ENCODE measurements at regions not wholly inside any gene's neighbourhood (a gene's known extent, or its start where the extent isn't known, plus 50 kb on each side); places are given as distances from the start of the nearest gene placed in this dataset.

DNA sequence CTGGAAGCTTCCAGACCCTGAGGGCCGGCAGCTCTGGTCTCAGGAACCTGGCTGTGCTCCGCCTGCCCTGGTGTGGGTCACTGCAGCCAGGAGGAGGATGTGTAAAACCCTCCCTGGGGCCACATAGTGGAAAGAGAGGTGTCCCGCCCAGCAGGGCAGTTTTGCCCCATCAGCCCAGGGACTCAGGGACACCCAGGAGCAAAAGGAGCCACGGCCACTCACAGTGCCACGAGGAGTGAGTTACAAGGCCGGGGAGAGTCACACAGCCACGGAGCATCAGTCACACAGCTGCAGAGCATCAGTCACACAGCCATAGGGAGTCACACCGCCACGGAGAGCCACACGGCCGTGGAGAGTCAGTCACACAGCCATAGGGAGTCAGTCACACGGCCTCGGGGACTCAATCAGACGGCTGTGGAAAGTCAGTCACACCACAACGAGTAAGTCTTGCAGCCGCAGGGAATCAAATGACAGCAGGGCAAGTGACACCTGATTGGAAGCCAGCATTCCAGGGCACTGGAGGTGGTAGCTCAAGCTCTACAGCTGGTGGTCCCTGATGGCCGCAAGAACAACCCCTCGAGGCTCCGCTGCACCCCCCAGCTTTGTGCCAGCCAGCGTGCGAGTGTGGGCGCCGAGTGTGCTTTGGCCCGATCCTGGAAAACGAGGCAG lies 60.9 kb downstream of the DLL1 start:
- Histone ChIP-seq H3K27me3 (ENCODE audit: control insufficient read depth, insufficient read depth, low read length) (no peaks in the 10 kb centered on the region), H3K27ac (ENCODE audit: low read length) (no peak overlapping the region), H3K4me3 (ENCODE audit: low read length) (no peak overlapping the region), H3K9me3 (ENCODE audit: control insufficient read depth, insufficient read depth, low read length) (no peaks in the 10 kb centered on the region), H3K4me1 (ENCODE audit: control insufficient read depth, insufficient read depth, low read length) (peaks cover 14% of the 10 kb centered on the region), H3K36me3 (ENCODE audit: control insufficient read depth, insufficient read depth, low read length) (no peaks in the 10 kb centered on the region)
- intact Hi-C loops (cut with micrococcal nuclease) = no loop called here
- H3K27me3 Mint-ChIP-seq (ENCODE audit: low read depth in 2 of 2) = peaks cover 24 to 31% of the 10 kb centered on the region in 2 donors
- ATAC-seq (no peak), DNase-seq (no peak)
- H3K27ac Mint-ChIP-seq = no peak overlapping the region
- 91% methylated on average over 25 of the region's 25 CpGs for WGBS (ENCODE audit: insufficient coverage)
- H3K4me1 Mint-ChIP-seq = peaks cover 14 to 18% of the 10 kb centered on the region in 2 donors
- TF ChIP-seq, protein P1, sequence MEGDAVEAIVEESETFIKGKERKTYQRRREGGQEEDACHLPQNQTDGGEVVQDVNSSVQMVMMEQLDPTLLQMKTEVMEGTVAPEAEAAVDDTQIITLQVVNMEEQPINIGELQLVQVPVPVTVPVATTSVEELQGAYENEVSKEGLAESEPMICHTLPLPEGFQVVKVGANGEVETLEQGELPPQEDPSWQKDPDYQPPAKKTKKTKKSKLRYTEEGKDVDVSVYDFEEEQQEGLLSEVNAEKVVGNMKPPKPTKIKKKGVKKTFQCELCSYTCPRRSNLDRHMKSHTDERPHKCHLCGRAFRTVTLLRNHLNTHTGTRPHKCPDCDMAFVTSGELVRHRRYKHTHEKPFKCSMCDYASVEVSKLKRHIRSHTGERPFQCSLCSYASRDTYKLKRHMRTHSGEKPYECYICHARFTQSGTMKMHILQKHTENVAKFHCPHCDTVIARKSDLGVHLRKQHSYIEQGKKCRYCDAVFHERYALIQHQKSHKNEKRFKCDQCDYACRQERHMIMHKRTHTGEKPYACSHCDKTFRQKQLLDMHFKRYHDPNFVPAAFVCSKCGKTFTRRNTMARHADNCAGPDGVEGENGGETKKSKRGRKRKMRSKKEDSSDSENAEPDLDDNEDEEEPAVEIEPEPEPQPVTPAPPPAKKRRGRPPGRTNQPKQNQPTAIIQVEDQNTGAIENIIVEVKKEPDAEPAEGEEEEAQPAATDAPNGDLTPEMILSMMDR (IDR thresholded peaks at IDR 0.05) = no peak
- H3K9me3 Mint-ChIP-seq = no peaks in the 10 kb centered on the region
- no peaks in the 10 kb centered on the region for H3K36me3 Mint-ChIP-seq
- no peak overlapping the region for H3K4me3 Mint-ChIP-seq

DNA sequence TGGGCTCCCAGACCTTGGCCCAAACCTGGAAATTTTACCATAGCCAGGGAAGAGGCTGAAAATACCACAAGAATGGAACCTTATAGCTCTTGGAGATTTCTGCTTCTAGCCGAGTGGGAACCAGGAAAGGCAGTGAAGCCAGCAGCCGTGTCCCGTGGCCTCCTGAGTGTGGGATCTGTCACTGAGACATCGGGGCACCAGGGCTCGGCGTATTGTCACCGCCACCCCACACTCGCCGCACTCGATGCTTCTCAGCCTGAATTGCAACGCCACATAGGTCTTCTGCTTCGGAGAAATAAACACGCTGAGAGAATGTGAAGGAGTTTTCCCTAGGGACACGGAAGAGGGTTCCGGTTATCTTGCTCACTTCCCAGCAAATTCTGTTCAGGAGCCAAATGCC lies 61.5 kb downstream of the DLL1 start:
- Histone ChIP-seq H3K4me1 (ENCODE audit: control insufficient read depth, insufficient read depth, low read length) (peaks cover 19% of the 10 kb centered on the region), H3K27ac (ENCODE audit: low read length) (no peak overlapping the region), H3K27me3 (ENCODE audit: control insufficient read depth, insufficient read depth, low read length) (no peaks in the 10 kb centered on the region), H3K4me3 (ENCODE audit: low read length) (no peak overlapping the region), H3K36me3 (ENCODE audit: control insufficient read depth, insufficient read depth, low read length) (no peaks in the 10 kb centered on the region), H3K9me3 (ENCODE audit: control insufficient read depth, insufficient read depth, low read length) (no peaks in the 10 kb centered on the region)
- H3K27ac Mint-ChIP-seq = no peak overlapping the region
- peaks cover 19 to 24% of the 10 kb centered on the region in 2 donors for H3K4me1 Mint-ChIP-seq
- WGBS (ENCODE audit: insufficient coverage) = 94% methylated on average over 15 of the region's 15 CpGs
- ATAC-seq (no peak), DNase-seq (no peak)
- H3K27me3 Mint-ChIP-seq (ENCODE audit: low read depth in 2 of 2) = peaks cover 24 to 37% of the 10 kb centered on the region in 2 donors
- H3K4me3 Mint-ChIP-seq = no peak overlapping the region
- no peaks in the 10 kb centered on the region for H3K9me3 Mint-ChIP-seq
- TF ChIP-seq, protein P1 (IDR thresholded peaks at IDR 0.05) = no peak
- intact Hi-C loops (cut with micrococcal nuclease) = no loop called here
- H3K36me3 Mint-ChIP-seq = no peaks in the 10 kb centered on the region

DNA sequence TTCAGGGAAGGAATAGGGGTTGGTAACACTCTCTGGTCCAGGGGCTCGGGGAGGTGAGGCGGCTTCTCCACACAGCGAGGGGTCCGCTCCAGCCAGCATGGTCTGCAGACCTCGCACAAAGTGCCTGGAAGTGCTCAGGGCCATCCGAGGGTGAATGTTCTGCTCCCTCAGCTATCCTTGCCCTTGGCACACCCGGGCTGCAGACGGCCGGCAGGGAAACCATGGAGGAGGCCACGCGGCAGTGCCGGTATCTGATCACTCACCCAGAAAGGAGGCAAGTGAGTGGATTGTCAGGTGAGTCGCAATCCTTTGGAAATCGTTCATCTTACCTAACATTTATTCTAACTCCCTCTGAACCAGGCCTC lies 62.0 kb downstream of the DLL1 start:
- H3K4me1 ChIP-seq (ENCODE audit: control insufficient read depth, insufficient read depth, low read length) = peaks cover 24% of the 10 kb centered on the region
- no peaks in the 10 kb centered on the region for H3K9me3 Mint-ChIP-seq
- no peak overlapping the region for H3K27ac Mint-ChIP-seq
- no peaks in the 10 kb centered on the region for H3K9me3 ChIP-seq (ENCODE audit: control insufficient read depth, insufficient read depth, low read length)
- no peak overlapping the region for H3K4me3 Mint-ChIP-seq
- H3K36me3 ChIP-seq (ENCODE audit: control insufficient read depth, insufficient read depth, low read length) = no peaks in the 10 kb centered on the region
- peaks cover 19 to 27% of the 10 kb centered on the region in 2 donors for H3K4me1 Mint-ChIP-seq
- no peak overlapping the region for H3K4me3 ChIP-seq (ENCODE audit: low read length)
- no peaks in the 10 kb centered on the region for H3K36me3 Mint-ChIP-seq
- TF ChIP-seq, protein P1 (IDR thresholded peaks at IDR 0.05) = no peak
- DNase-seq = no peak
- no peak for ATAC-seq
- peaks cover 24 to 41% of the 10 kb centered on the region in 2 donors for H3K27me3 Mint-ChIP-seq (ENCODE audit: low read depth in 2 of 2)
- no peak overlapping the region for H3K27ac ChIP-seq (ENCODE audit: low read length)
- no peaks in the 10 kb centered on the region for H3K27me3 ChIP-seq (ENCODE audit: control insufficient read depth, insufficient read depth, low read length)
- WGBS (ENCODE audit: insufficient coverage) = 95% methylated on average over 14 of the region's 14 CpGs
- intact Hi-C loops (cut with micrococcal nuclease) = no loop called here

Data from natural killer cell (primary cell).